ENCODE measurements at regions not wholly inside any gene's neighbourhood (a gene's known extent, or its start where the extent isn't known, plus 50 kb on each side); places are given as distances from the start of the nearest gene placed in this dataset.

DNA sequence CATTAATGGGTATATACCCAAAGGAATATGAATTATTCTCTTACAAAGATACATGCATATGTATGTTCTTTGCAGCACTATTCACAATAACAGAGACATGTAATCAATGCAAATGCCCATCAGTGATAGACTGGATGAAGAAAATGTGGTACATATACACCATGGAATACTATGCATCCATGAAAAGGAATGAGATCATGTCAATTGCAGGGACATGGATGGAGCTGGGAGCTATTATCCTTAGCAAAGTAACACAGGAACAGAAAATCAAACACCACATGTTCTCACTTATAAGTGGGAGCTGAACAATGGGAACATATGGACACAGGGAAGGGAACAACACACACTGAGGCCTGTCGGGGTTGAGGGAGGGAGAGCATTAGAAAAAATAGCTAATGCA lies 141.1 kb upstream of the HS3ST4 start:
- TF ChIP-seq, protein P1, sequence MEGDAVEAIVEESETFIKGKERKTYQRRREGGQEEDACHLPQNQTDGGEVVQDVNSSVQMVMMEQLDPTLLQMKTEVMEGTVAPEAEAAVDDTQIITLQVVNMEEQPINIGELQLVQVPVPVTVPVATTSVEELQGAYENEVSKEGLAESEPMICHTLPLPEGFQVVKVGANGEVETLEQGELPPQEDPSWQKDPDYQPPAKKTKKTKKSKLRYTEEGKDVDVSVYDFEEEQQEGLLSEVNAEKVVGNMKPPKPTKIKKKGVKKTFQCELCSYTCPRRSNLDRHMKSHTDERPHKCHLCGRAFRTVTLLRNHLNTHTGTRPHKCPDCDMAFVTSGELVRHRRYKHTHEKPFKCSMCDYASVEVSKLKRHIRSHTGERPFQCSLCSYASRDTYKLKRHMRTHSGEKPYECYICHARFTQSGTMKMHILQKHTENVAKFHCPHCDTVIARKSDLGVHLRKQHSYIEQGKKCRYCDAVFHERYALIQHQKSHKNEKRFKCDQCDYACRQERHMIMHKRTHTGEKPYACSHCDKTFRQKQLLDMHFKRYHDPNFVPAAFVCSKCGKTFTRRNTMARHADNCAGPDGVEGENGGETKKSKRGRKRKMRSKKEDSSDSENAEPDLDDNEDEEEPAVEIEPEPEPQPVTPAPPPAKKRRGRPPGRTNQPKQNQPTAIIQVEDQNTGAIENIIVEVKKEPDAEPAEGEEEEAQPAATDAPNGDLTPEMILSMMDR (IDR thresholded peaks at IDR 0.05): no peak
- TF ChIP-seq POLR2A (IDR thresholded peaks at IDR 0.05): no peak

All from right lobe of liver (tissue), 4 donors.